ENCODE measurements at regions not wholly inside any gene's neighbourhood (a gene's known extent, or its start where the extent isn't known, plus 50 kb on each side); places are given as distances from the start of the nearest gene placed in this dataset.

- H3K9me3 ChIP-seq (ENCODE audit: control insufficient read depth in 1 of 2, low read length in 2 of 2) = peaks cover 4 to 12% of the 10 kb centered on the region in 2 donors
- no peaks in the 10 kb centered on the region for H3K36me3 ChIP-seq (ENCODE audit: control insufficient read depth in 1 of 2, insufficient read depth in 2 of 2, low read length in 2 of 2)
- no peak overlapping the region for H3K4me3 ChIP-seq (ENCODE audit: low read depth in 1 of 2, low read length in 2 of 2)
- no peak overlapping the region for H3K9ac ChIP-seq (ENCODE audit: low read depth in 1 of 2, low read length in 2 of 2)
- H3K4me1 ChIP-seq (ENCODE audit: control insufficient read depth in 1 of 2, insufficient read depth in 2 of 2, low read length in 2 of 2) = no peaks in the 10 kb centered on the region
- no peaks in the 10 kb centered on the region for H3K27me3 ChIP-seq (ENCODE audit: control insufficient read depth in 1 of 2, insufficient read depth in 2 of 2, low read length in 2 of 2)
- H3K27ac ChIP-seq (ENCODE audit: low read depth, low read length) = no peak overlapping the region
Observed at GRCh38 chr16:59733321-59733720, 999.2 kb upstream of the GOT2 start.

GRCh38 chr16:59729613-59730012, 995.5 kb upstream of the GOT2 start:
- no peaks in the 10 kb centered on the region for H3K27me3 ChIP-seq (ENCODE audit: control insufficient read depth in 1 of 2, insufficient read depth in 2 of 2, low read length in 2 of 2)
- no peaks in the 10 kb centered on the region for H3K4me1 ChIP-seq (ENCODE audit: control insufficient read depth in 1 of 2, insufficient read depth in 2 of 2, low read length in 2 of 2)
- no peaks in the 10 kb centered on the region for H3K36me3 ChIP-seq (ENCODE audit: control insufficient read depth in 1 of 2, insufficient read depth in 2 of 2, low read length in 2 of 2)
- H3K27ac ChIP-seq (ENCODE audit: low read depth, low read length) = no peak overlapping the region
- no peak overlapping the region for H3K4me3 ChIP-seq (ENCODE audit: low read depth in 1 of 2, low read length in 2 of 2)
- H3K9ac ChIP-seq (ENCODE audit: low read depth in 1 of 2, low read length in 2 of 2) = no peak overlapping the region
- peaks cover 4 to 12% of the 10 kb centered on the region in 2 donors for H3K9me3 ChIP-seq (ENCODE audit: control insufficient read depth in 1 of 2, low read length in 2 of 2)

DNA sequence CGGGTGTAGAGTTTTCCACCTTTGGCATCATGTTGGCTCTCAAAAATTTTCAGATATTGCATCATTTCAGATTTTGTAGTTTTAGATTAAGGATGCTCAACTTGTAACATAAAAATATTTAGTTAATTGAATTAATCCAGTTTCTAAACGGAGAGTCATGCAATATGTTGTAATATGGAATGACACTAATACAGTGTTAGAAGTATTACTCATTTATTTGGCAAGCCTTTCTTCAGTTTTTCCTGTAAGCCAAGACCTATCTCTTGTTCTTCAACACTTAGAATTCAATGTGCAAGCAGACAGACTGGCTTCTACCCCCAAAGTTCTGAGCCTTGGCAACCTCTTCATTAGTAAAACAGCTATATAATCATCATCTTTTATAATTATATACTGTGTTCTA, 985.0 kb upstream of the GOT2 start:
- Histone ChIP-seq H3K4me3 (ENCODE audit: low read depth in 1 of 2, low read length in 2 of 2) (no peak overlapping the region), H3K9ac (ENCODE audit: low read depth in 1 of 2, low read length in 2 of 2) (no peak overlapping the region), H3K4me1 (ENCODE audit: control insufficient read depth in 1 of 2, insufficient read depth in 2 of 2, low read length in 2 of 2) (no peaks in the 10 kb centered on the region), H3K36me3 (ENCODE audit: control insufficient read depth in 1 of 2, insufficient read depth in 2 of 2, low read length in 2 of 2) (no peaks in the 10 kb centered on the region), H3K9me3 (ENCODE audit: control insufficient read depth in 1 of 2, low read length in 2 of 2) (no peaks in the 10 kb centered on the region), H3K27me3 (ENCODE audit: control insufficient read depth in 1 of 2, insufficient read depth in 2 of 2, low read length in 2 of 2) (no peaks in the 10 kb centered on the region), H3K27ac (ENCODE audit: low read depth, low read length) (no peak overlapping the region)

- H3K27me3 ChIP-seq (ENCODE audit: control insufficient read depth in 1 of 2, insufficient read depth in 2 of 2, low read length in 2 of 2) = no peaks in the 10 kb centered on the region
- H3K27ac ChIP-seq (ENCODE audit: low read depth, low read length) = no peak overlapping the region
- no peaks in the 10 kb centered on the region for H3K4me1 ChIP-seq (ENCODE audit: control insufficient read depth in 1 of 2, insufficient read depth in 2 of 2, low read length in 2 of 2)
- no peaks in the 10 kb centered on the region for H3K36me3 ChIP-seq (ENCODE audit: control insufficient read depth in 1 of 2, insufficient read depth in 2 of 2, low read length in 2 of 2)
- no peak overlapping the region for H3K4me3 ChIP-seq (ENCODE audit: low read depth in 1 of 2, low read length in 2 of 2)
- peaks cover 6 to 9% of the 10 kb centered on the region in 2 donors for H3K9me3 ChIP-seq (ENCODE audit: control insufficient read depth in 1 of 2, low read length in 2 of 2)
- H3K9ac ChIP-seq (ENCODE audit: low read depth in 1 of 2, low read length in 2 of 2) = no peak overlapping the region
Observed at GRCh38 chr16:59707436-59708226, 973.5 kb upstream of the GOT2 start.

GRCh38 chr16:59701963-59702930, 968.1 kb upstream of the GOT2 start:
- Histone ChIP-seq H3K9me3 (ENCODE audit: control insufficient read depth in 1 of 2, low read length in 2 of 2) (peaks cover 0 to 5% of the 10 kb centered on the region in 2 donors), H3K4me1 (ENCODE audit: control insufficient read depth in 1 of 2, insufficient read depth in 2 of 2, low read length in 2 of 2) (no peaks in the 10 kb centered on the region), H3K36me3 (ENCODE audit: control insufficient read depth in 1 of 2, insufficient read depth in 2 of 2, low read length in 2 of 2) (no peaks in the 10 kb centered on the region), H3K9ac (ENCODE audit: low read depth in 1 of 2, low read length in 2 of 2) (no peak overlapping the region), H3K4me3 (ENCODE audit: low read depth in 1 of 2, low read length in 2 of 2) (no peak overlapping the region), H3K27ac (ENCODE audit: low read depth, low read length) (no peak overlapping the region), H3K27me3 (ENCODE audit: control insufficient read depth in 1 of 2, insufficient read depth in 2 of 2, low read length in 2 of 2) (no peaks in the 10 kb centered on the region)

DNA sequence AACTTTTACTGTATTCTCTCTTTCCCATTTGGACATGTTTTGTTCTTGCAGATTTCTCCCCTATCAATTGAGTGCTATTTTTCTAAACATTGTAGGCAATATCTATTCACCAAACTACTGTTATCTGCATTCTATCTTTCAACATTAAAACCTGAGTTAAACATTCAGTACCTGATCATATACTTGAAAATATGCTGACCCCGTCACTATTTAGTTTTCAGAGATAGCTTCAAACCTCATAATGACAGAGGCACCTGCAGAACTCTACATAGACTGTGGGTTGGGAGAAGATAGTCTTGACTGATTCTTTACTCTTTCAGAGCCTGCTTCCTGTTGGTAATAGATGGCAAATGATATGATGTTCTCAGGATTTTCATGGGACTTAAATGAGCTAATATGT, 965.7 kb upstream of the GOT2 start:
- Histone ChIP-seq H3K4me1 (ENCODE audit: control insufficient read depth in 1 of 2, insufficient read depth in 2 of 2, low read length in 2 of 2) (no peaks in the 10 kb centered on the region), H3K9ac (ENCODE audit: low read depth in 1 of 2, low read length in 2 of 2) (no peak overlapping the region), H3K27ac (ENCODE audit: low read depth, low read length) (no peak overlapping the region), H3K9me3 (ENCODE audit: control insufficient read depth in 1 of 2, low read length in 2 of 2) (peaks cover 0 to 5% of the 10 kb centered on the region in 2 donors), H3K36me3 (ENCODE audit: control insufficient read depth in 1 of 2, insufficient read depth in 2 of 2, low read length in 2 of 2) (no peaks in the 10 kb centered on the region), H3K27me3 (ENCODE audit: control insufficient read depth in 1 of 2, insufficient read depth in 2 of 2, low read length in 2 of 2) (no peaks in the 10 kb centered on the region), H3K4me3 (ENCODE audit: low read depth in 1 of 2, low read length in 2 of 2) (no peak overlapping the region)

GRCh38 chr16:59698346-59699020, 964.4 kb upstream of the GOT2 start:
- H3K9ac ChIP-seq (ENCODE audit: low read depth in 1 of 2, low read length in 2 of 2) = no peak overlapping the region
- H3K36me3 ChIP-seq (ENCODE audit: control insufficient read depth in 1 of 2, insufficient read depth in 2 of 2, low read length in 2 of 2) = no peaks in the 10 kb centered on the region
- H3K4me1 ChIP-seq (ENCODE audit: control insufficient read depth in 1 of 2, insufficient read depth in 2 of 2, low read length in 2 of 2) = no peaks in the 10 kb centered on the region
- peaks cover 0 to 3% of the 10 kb centered on the region in 2 donors for H3K9me3 ChIP-seq (ENCODE audit: control insufficient read depth in 1 of 2, low read length in 2 of 2)
- no peak overlapping the region for H3K4me3 ChIP-seq (ENCODE audit: low read depth in 1 of 2, low read length in 2 of 2)
- no peaks in the 10 kb centered on the region for H3K27me3 ChIP-seq (ENCODE audit: control insufficient read depth in 1 of 2, insufficient read depth in 2 of 2, low read length in 2 of 2)
- H3K27ac ChIP-seq (ENCODE audit: low read depth, low read length) = no peak overlapping the region

- Histone ChIP-seq H3K9ac (ENCODE audit: low read depth in 1 of 2, low read length in 2 of 2) (no peak overlapping the region), H3K27ac (ENCODE audit: low read depth, low read length) (no peak overlapping the region), H3K27me3 (ENCODE audit: control insufficient read depth in 1 of 2, insufficient read depth in 2 of 2, low read length in 2 of 2) (no peaks in the 10 kb centered on the region), H3K4me1 (ENCODE audit: control insufficient read depth in 1 of 2, insufficient read depth in 2 of 2, low read length in 2 of 2) (no peaks in the 10 kb centered on the region), H3K4me3 (ENCODE audit: low read depth in 1 of 2, low read length in 2 of 2) (no peak overlapping the region), H3K36me3 (ENCODE audit: control insufficient read depth in 1 of 2, insufficient read depth in 2 of 2, low read length in 2 of 2) (no peaks in the 10 kb centered on the region), H3K9me3 (ENCODE audit: control insufficient read depth in 1 of 2, low read length in 2 of 2) (peaks cover 0 to 3% of the 10 kb centered on the region in 2 donors)
Observed at GRCh38 chr16:59697761-59698160, 963.6 kb upstream of the GOT2 start.

DNA sequence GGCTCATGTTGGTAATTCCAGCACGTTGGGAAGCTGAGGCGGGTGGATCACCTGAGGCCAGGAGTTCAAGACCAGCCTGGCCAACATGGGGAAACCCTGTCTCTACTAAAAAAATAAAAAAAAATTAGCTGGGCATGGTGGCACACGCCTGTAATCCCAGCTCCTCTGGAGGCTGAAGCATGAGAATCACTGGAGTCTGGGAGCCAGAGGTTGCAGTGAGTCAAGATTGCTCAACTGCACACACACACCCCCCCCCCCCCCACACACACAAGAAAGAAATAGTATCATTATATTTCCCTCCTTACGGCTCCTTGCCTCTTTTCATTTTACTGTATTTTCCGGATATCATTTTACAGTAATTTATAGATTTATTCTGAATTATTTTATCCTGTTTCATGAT, 963.1 kb upstream of the GOT2 start:
- no peak overlapping the region for H3K4me3 ChIP-seq (ENCODE audit: low read depth in 1 of 2, low read length in 2 of 2)
- H3K36me3 ChIP-seq (ENCODE audit: control insufficient read depth in 1 of 2, insufficient read depth in 2 of 2, low read length in 2 of 2) = no peaks in the 10 kb centered on the region
- H3K27me3 ChIP-seq (ENCODE audit: control insufficient read depth in 1 of 2, insufficient read depth in 2 of 2, low read length in 2 of 2) = no peaks in the 10 kb centered on the region
- no peak overlapping the region for H3K9ac ChIP-seq (ENCODE audit: low read depth in 1 of 2, low read length in 2 of 2)
- no peaks in the 10 kb centered on the region for H3K4me1 ChIP-seq (ENCODE audit: control insufficient read depth in 1 of 2, insufficient read depth in 2 of 2, low read length in 2 of 2)
- no peak overlapping the region for H3K27ac ChIP-seq (ENCODE audit: low read depth, low read length)
- H3K9me3 ChIP-seq (ENCODE audit: control insufficient read depth in 1 of 2, low read length in 2 of 2) = no peaks in the 10 kb centered on the region

GRCh38 chr16:59696495-59696894, 962.4 kb upstream of the GOT2 start:
- no peaks in the 10 kb centered on the region for H3K36me3 ChIP-seq (ENCODE audit: control insufficient read depth in 1 of 2, insufficient read depth in 2 of 2, low read length in 2 of 2)
- no peaks in the 10 kb centered on the region for H3K27me3 ChIP-seq (ENCODE audit: control insufficient read depth in 1 of 2, insufficient read depth in 2 of 2, low read length in 2 of 2)
- H3K27ac ChIP-seq (ENCODE audit: low read depth, low read length) = no peak overlapping the region
- H3K4me3 ChIP-seq (ENCODE audit: low read depth in 1 of 2, low read length in 2 of 2) = no peak overlapping the region
- no peak overlapping the region for H3K9ac ChIP-seq (ENCODE audit: low read depth in 1 of 2, low read length in 2 of 2)
- no peaks in the 10 kb centered on the region for H3K9me3 ChIP-seq (ENCODE audit: control insufficient read depth in 1 of 2, low read length in 2 of 2)
- H3K4me1 ChIP-seq (ENCODE audit: control insufficient read depth in 1 of 2, insufficient read depth in 2 of 2, low read length in 2 of 2) = no peaks in the 10 kb centered on the region

Measured in duodenal mucosa (tissue), 2 donors.